ENCODE measurements at regions not wholly inside any gene's neighbourhood (a gene's known extent, or its start where the extent isn't known, plus 50 kb on each side); places are given as distances from the start of the nearest gene placed in this dataset.

DNA sequence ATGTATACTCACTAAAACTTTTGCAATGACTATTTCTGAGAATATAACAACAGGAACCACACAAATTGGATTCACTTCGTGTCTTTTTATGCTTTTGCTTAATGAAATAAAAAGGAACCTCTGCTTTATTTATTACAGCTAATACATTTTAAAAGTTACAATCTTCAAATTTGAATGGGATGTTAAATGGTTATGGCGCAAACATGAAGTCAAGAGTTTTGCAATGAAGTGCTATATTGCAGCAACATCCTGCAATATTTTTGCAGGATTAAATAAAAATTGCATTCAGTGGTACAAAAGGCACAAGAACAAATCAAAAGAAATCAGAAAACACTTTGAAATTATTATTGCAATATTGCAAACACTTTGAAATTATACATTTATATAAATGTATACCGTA, 1519.0 kb upstream of the MIR17HG start:
- TF ChIP-seq, protein P1, sequence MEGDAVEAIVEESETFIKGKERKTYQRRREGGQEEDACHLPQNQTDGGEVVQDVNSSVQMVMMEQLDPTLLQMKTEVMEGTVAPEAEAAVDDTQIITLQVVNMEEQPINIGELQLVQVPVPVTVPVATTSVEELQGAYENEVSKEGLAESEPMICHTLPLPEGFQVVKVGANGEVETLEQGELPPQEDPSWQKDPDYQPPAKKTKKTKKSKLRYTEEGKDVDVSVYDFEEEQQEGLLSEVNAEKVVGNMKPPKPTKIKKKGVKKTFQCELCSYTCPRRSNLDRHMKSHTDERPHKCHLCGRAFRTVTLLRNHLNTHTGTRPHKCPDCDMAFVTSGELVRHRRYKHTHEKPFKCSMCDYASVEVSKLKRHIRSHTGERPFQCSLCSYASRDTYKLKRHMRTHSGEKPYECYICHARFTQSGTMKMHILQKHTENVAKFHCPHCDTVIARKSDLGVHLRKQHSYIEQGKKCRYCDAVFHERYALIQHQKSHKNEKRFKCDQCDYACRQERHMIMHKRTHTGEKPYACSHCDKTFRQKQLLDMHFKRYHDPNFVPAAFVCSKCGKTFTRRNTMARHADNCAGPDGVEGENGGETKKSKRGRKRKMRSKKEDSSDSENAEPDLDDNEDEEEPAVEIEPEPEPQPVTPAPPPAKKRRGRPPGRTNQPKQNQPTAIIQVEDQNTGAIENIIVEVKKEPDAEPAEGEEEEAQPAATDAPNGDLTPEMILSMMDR (conservative IDR thresholded peaks at IDR 0.05), result no peak
- TF ChIP-seq EZH2 (IDR thresholded peaks at IDR 0.05; ENCODE audit: low read depth), result no peak
- ChIA-PET POLR2A (ENCODE audit: unreplicated experiment) (no interaction called here), CTCF (no interaction called here)
- no peak overlapping the region for H3K4me3 ChIP-seq
- no peaks in the 10 kb centered on the region for H4K20me1 ChIP-seq (ENCODE audit: insufficient read depth)
- no peaks in the 10 kb centered on the region for H3K27me3 ChIP-seq (ENCODE audit: insufficient read depth, low read depth)
- BruUV-seq (replicated peaks), result no TSS peak
- no peak for DNase-seq
- H3K36me3 ChIP-seq (ENCODE audit: low read depth), result no peaks in the 10 kb centered on the region
- no peaks in the 10 kb centered on the region for H3K4me1 ChIP-seq (replicated peaks; ENCODE audit: insufficient read depth)
- H3K9me2 ChIP-seq (ENCODE audit: insufficient read depth), result no peaks in the 10 kb centered on the region
- no peaks in the 10 kb centered on the region for H3K9me3 ChIP-seq (ENCODE audit: insufficient read depth, low read depth)
- H3K4me2 ChIP-seq, result no peak overlapping the region
- no peaks in the 10 kb centered on the region for H3F3A ChIP-seq (ENCODE audit: insufficient read depth, low read depth)
- intact Hi-C loops (cut with micrococcal nuclease; ENCODE audit: unreplicated experiment), result no loop called here
- no peak overlapping the region for H2AFZ ChIP-seq
- no peak overlapping the region for H3K27ac ChIP-seq
- no peaks in the 10 kb centered on the region for H3K79me2 ChIP-seq (ENCODE audit: low read depth)

- BruUV-seq (replicated peaks), result no TSS peak
These were observed 1516.3 kb upstream of the MIR17HG start for GRCh38 chr13:89831157-89831556.

GRCh38 chr13:89832827-89833226, 1514.7 kb upstream of the MIR17HG start:
- POLR2A ChIA-PET (ENCODE audit: unreplicated experiment), result no interaction called here
- Histone ChIP-seq H3K4me2 (no peak overlapping the region), H3K4me3 (no peak overlapping the region), H3K36me3 (ENCODE audit: low read depth) (no peaks in the 10 kb centered on the region), H3K4me1 (replicated peaks; ENCODE audit: insufficient read depth) (no peaks in the 10 kb centered on the region), H3F3A (ENCODE audit: insufficient read depth, low read depth) (no peaks in the 10 kb centered on the region), H4K20me1 (ENCODE audit: insufficient read depth) (no peaks in the 10 kb centered on the region), H3K27ac (no peak overlapping the region), H3K9me2 (ENCODE audit: insufficient read depth) (no peaks in the 10 kb centered on the region; the same call in 1 of the 2 replicates), H2AFZ (no peak overlapping the region), H3K27me3 (ENCODE audit: insufficient read depth, low read depth) (no peaks in the 10 kb centered on the region), H3K9me3 (ENCODE audit: insufficient read depth, low read depth) (no peaks in the 10 kb centered on the region), H3K79me2 (ENCODE audit: low read depth) (no peaks in the 10 kb centered on the region)
- no peak for TF ChIP-seq EZH2 (IDR thresholded peaks at IDR 0.05; ENCODE audit: low read depth)
- TF ChIP-seq, protein P1 (conservative IDR thresholded peaks at IDR 0.05), result no peak
- intact Hi-C loops (cut with micrococcal nuclease; ENCODE audit: unreplicated experiment), result no loop called here
- BruUV-seq (replicated peaks), result no TSS peak
- DNase-seq, result no peak
- CTCF ChIA-PET, result no interaction called here

More at GRCh38 chr13:89831157-89831556, 1516.3 kb upstream of the MIR17HG start:
- ChIA-PET CTCF (no interaction called here), POLR2A (ENCODE audit: unreplicated experiment) (no interaction called here)
- H3K27me3 ChIP-seq (ENCODE audit: insufficient read depth, low read depth), result no peaks in the 10 kb centered on the region
- H3K4me1 ChIP-seq (replicated peaks; ENCODE audit: insufficient read depth), result no peaks in the 10 kb centered on the region
- intact Hi-C loops (cut with micrococcal nuclease; ENCODE audit: unreplicated experiment), result no loop called here
- no peaks in the 10 kb centered on the region; the same call in 1 of the 2 replicates for H3K9me2 ChIP-seq (ENCODE audit: insufficient read depth)
- H3K4me2 ChIP-seq, result no peak overlapping the region
- H3K79me2 ChIP-seq (ENCODE audit: low read depth), result no peaks in the 10 kb centered on the region
- no peaks in the 10 kb centered on the region for H3K9me3 ChIP-seq (ENCODE audit: insufficient read depth, low read depth)
- no peak overlapping the region for H3K4me3 ChIP-seq
- H2AFZ ChIP-seq, result no peak overlapping the region; the same call in 1 of the 2 replicates
- no peak for DNase-seq
- no peaks in the 10 kb centered on the region for H3F3A ChIP-seq (ENCODE audit: insufficient read depth, low read depth)
- H3K36me3 ChIP-seq (ENCODE audit: low read depth), result no peaks in the 10 kb centered on the region
- no peak overlapping the region for H3K27ac ChIP-seq
- H4K20me1 ChIP-seq (ENCODE audit: insufficient read depth), result no peaks in the 10 kb centered on the region
- no peak for TF ChIP-seq EZH2 (IDR thresholded peaks at IDR 0.05; ENCODE audit: low read depth)
- TF ChIP-seq, protein P1 (conservative IDR thresholded peaks at IDR 0.05), result no peak
